Neural cell (in vitro differentiated cells): ENCODE measurements at regions not wholly inside any gene's neighbourhood (a gene's known extent, or its start where the extent isn't known, plus 50 kb on each side); places are given as distances from the start of the nearest gene placed in this dataset.

Experiments
- H2AFZ ChIP-seq: fragments of 200-600, 300-800 bp; sonication (generic), shearing (Covaris generic); 2 replicates; pipeline ENCODE4 v1.6.0; 2014; ENCODE audit warnings: low read depth, mild to moderate bottlenecking, antibody characterized with exemption, low read length, moderate library complexity
- H3F3A ChIP-seq: fragments of 200-600 bp; shearing (Covaris generic); 2 replicates; pipeline ENCODE4 v1.6.1; 2016; ENCODE audit warnings: mild to moderate bottlenecking, moderate library complexity, mixed read lengths, antibody characterized with exemption, low read length; ENCODE audit not compliant: insufficient read depth, poor library complexity, severe bottlenecking
- H3K27ac ChIP-seq: fragments of 200-600, 300-800 bp; sonication (generic), shearing (Covaris generic); 2 replicates; pipeline ENCODE4 v1.5.1; 2014; ENCODE audit warnings: mild to moderate bottlenecking, low read length, moderate library complexity
- H3K27me3 ChIP-seq: fragments of 300-800, 200-600 bp; sonication (generic), shearing (Covaris generic); 2 replicates; pipeline ENCODE4 v1.6.0; 2014; ENCODE audit warnings: mild to moderate bottlenecking, low read depth, low read length, moderate library complexity; ENCODE audit not compliant: insufficient read depth
- H3K36me3 ChIP-seq: fragments of 300-800, 200-600 bp; sonication (generic), shearing (Covaris generic); 2 replicates; pipeline ENCODE4 v1.5.1; 2014; ENCODE audit warnings: mild to moderate bottlenecking, antibody characterized with exemption, low read length, moderate library complexity; ENCODE audit not compliant: insufficient read depth
- H3K4me2 ChIP-seq: fragments of 300-800, 200-600 bp; sonication (generic), shearing (Covaris generic); 2 replicates; pipeline ENCODE4 v1.6.0; 2014; ENCODE audit warnings: mild to moderate bottlenecking, low read length
- H3K4me3 ChIP-seq: fragments of 300-800, 200-600 bp; sonication (generic), shearing (Covaris generic); 2 replicates; pipeline ENCODE4 v1.5.1; 2014; ENCODE audit warnings: mild to moderate bottlenecking, low read length, moderate library complexity
- H3K79me2 ChIP-seq: fragments of 200-600 bp; shearing (Covaris generic); replicated peaks from 2 replicates; pipeline ENCODE4 v1.6.0; 2014; ENCODE audit warnings: mild to moderate bottlenecking, low read length, moderate library complexity; ENCODE audit not compliant: insufficient read depth
- H3K9ac ChIP-seq: fragments of 300-800, 200-600 bp; sonication (generic), shearing (Covaris generic); 2 replicates; pipeline ENCODE4 v1.6.1; 2016; ENCODE audit warnings: mild to moderate bottlenecking, low read length, mixed read lengths
- H3K9me2 ChIP-seq: fragments of 200-600 bp; shearing (Covaris generic); 2 replicates; pipeline ENCODE4 v1.6.1; 2016; ENCODE audit warnings: mild to moderate bottlenecking, low read length, mixed read lengths; ENCODE audit not compliant: insufficient read depth
- H3K9me3 ChIP-seq: fragments of 200-600, 300-800 bp; sonication (generic), shearing (Covaris generic); 2 replicates; pipeline ENCODE4 v1.6.1; 2016; ENCODE audit warnings: mild to moderate bottlenecking, mixed run types, low read length, moderate library complexity, mixed read lengths
- H4K20me1 ChIP-seq: fragments of 200-600 bp; shearing (Covaris generic); 2 replicates; pipeline ENCODE4 v1.6.1; 2016; ENCODE audit warnings: mild to moderate bottlenecking, mixed run types; ENCODE audit not compliant: insufficient read depth
- CTCF ChIP-seq: fragments of 450-650 bp; IDR thresholded peaks from 2 replicates; pipeline ENCODE4 v1.5.1; 2014; ENCODE audit warnings: antibody characterized with exemption, mild to moderate bottlenecking, moderate library complexity; ENCODE audit not compliant: poor library complexity, severe bottlenecking
- EP300 ChIP-seq: fragments of 450-650 bp; conservative IDR thresholded peaks from 2 replicates; pipeline ENCODE4 v1.6.1; 2014; ENCODE audit warnings: antibody characterized with exemption, mild to moderate bottlenecking, moderate library complexity; ENCODE audit not compliant: poor library complexity, severe bottlenecking
- EZH2 ChIP-seq: fragments of 200-600, 300-800 bp; shearing (Covaris generic), sonication (generic); IDR thresholded peaks from 2 replicates; pipeline ENCODE4 v1.6.1; 2014; ENCODE audit warnings: antibody characterized with exemption, low read length, borderline replicate concordance, mild to moderate bottlenecking; ENCODE audit not compliant: insufficient read depth, poor library complexity, severe bottlenecking
- MXI1 ChIP-seq: fragments of 450-650 bp; conservative IDR thresholded peaks from 2 replicates; pipeline ENCODE4 v1.6.1; 2014; ENCODE audit warnings: antibody characterized with exemption, mild to moderate bottlenecking; ENCODE audit not compliant: poor library complexity, severe bottlenecking
- POLR2AphosphoS5 ChIP-seq: IDR thresholded peaks from 2 replicates; pipeline ENCODE4 v1.6.1; 2012
- RAD21 ChIP-seq: fragments of 450-650 bp; conservative IDR thresholded peaks from 2 replicates; pipeline ENCODE4 v1.6.1; 2014; ENCODE audit warnings: antibody characterized with exemption, mild to moderate bottlenecking, moderate library complexity
- TAF1 ChIP-seq: IDR thresholded peaks from 2 replicates; pipeline ENCODE4 v1.6.1; 2012; ENCODE audit warnings: low read depth
- TF ChIP-seq, protein P1 (sequence below): IDR thresholded peaks from 2 replicates; pipeline ENCODE4 v1.6.1; 2012; ENCODE audit warnings: borderline replicate concordance

DNA sequence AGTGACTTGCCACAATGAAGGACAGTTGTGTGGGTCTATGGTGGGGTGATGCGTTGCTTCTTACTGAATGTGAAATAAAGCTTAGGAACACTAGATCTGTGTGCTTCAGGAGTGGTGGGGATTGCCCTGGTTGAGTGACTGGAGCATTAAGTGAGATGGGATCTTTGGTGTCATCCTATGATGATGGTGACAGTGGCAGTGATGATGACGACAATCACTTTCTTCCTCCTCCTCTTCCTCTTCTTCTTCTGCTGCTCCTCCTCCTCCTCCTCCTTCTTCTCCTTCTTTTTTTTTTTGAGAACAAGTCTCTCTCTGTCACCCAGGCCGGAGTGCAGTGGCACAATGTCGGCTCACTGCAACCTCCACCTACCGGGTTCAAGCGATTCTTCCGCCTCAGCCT lies 396.8 kb downstream of the SEC14L1 start:
- no peak overlapping the region for H2AFZ ChIP-seq
- H3K4me3 ChIP-seq: no peak overlapping the region
- H3K9me3 ChIP-seq: no peaks in the 10 kb centered on the region
- no peaks in the 10 kb centered on the region for H3K79me2 ChIP-seq
- H3K27ac ChIP-seq: no peak overlapping the region
- H3K9me2 ChIP-seq: no peaks in the 10 kb centered on the region
- no peaks in the 10 kb centered on the region for H3F3A ChIP-seq
- no peak overlapping the region for H3K9ac ChIP-seq
- TF ChIP-seq, protein P1, sequence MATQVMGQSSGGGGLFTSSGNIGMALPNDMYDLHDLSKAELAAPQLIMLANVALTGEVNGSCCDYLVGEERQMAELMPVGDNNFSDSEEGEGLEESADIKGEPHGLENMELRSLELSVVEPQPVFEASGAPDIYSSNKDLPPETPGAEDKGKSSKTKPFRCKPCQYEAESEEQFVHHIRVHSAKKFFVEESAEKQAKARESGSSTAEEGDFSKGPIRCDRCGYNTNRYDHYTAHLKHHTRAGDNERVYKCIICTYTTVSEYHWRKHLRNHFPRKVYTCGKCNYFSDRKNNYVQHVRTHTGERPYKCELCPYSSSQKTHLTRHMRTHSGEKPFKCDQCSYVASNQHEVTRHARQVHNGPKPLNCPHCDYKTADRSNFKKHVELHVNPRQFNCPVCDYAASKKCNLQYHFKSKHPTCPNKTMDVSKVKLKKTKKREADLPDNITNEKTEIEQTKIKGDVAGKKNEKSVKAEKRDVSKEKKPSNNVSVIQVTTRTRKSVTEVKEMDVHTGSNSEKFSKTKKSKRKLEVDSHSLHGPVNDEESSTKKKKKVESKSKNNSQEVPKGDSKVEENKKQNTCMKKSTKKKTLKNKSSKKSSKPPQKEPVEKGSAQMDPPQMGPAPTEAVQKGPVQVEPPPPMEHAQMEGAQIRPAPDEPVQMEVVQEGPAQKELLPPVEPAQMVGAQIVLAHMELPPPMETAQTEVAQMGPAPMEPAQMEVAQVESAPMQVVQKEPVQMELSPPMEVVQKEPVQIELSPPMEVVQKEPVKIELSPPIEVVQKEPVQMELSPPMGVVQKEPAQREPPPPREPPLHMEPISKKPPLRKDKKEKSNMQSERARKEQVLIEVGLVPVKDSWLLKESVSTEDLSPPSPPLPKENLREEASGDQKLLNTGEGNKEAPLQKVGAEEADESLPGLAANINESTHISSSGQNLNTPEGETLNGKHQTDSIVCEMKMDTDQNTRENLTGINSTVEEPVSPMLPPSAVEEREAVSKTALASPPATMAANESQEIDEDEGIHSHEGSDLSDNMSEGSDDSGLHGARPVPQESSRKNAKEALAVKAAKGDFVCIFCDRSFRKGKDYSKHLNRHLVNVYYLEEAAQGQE: no peak
- no peak for TF ChIP-seq CTCF
- no peak for TF ChIP-seq POLR2AphosphoS5
- TF ChIP-seq RAD21: no peak
- no peak overlapping the region for H3K4me2 ChIP-seq
- no peaks in the 10 kb centered on the region for H3K36me3 ChIP-seq
- H3K27me3 ChIP-seq: no peaks in the 10 kb centered on the region
- H4K20me1 ChIP-seq: no peaks in the 10 kb centered on the region

GRCh38 chr17:77540531-77540930 lies 399.8 kb downstream of the SEC14L1 start:
- TF ChIP-seq POLR2AphosphoS5 (no peak), TAF1 (no peak), EZH2 (no peak), EP300 (no peak), MXI1 (no peak), CTCF (no peak), RAD21 (no peak)
- TF ChIP-seq, protein P1: no peak
- Histone ChIP-seq H3K4me2 (no peak overlapping the region), H3K9ac (peak overlapping the region; percentile 6), H3K27ac (no peak overlapping the region), H3K9me3 (no peaks in the 10 kb centered on the region), H2AFZ (no peak overlapping the region), H3K36me3 (no peaks in the 10 kb centered on the region), H3K27me3 (no peaks in the 10 kb centered on the region), H3K79me2 (no peaks in the 10 kb centered on the region), H3K9me2 (no peaks in the 10 kb centered on the region), H4K20me1 (no peaks in the 10 kb centered on the region), H3K4me3 (no peak overlapping the region), H3F3A (no peaks in the 10 kb centered on the region)
